ENCODE measurements at regions not wholly inside any gene's neighbourhood (a gene's known extent, or its start where the extent isn't known, plus 50 kb on each side); places are given as distances from the start of the nearest gene placed in this dataset.

GRCh38 chr2:215554689-215555498 lies 119.0 kb upstream of the FN1 start (continued):
- TF ChIP-seq, protein P1, sequence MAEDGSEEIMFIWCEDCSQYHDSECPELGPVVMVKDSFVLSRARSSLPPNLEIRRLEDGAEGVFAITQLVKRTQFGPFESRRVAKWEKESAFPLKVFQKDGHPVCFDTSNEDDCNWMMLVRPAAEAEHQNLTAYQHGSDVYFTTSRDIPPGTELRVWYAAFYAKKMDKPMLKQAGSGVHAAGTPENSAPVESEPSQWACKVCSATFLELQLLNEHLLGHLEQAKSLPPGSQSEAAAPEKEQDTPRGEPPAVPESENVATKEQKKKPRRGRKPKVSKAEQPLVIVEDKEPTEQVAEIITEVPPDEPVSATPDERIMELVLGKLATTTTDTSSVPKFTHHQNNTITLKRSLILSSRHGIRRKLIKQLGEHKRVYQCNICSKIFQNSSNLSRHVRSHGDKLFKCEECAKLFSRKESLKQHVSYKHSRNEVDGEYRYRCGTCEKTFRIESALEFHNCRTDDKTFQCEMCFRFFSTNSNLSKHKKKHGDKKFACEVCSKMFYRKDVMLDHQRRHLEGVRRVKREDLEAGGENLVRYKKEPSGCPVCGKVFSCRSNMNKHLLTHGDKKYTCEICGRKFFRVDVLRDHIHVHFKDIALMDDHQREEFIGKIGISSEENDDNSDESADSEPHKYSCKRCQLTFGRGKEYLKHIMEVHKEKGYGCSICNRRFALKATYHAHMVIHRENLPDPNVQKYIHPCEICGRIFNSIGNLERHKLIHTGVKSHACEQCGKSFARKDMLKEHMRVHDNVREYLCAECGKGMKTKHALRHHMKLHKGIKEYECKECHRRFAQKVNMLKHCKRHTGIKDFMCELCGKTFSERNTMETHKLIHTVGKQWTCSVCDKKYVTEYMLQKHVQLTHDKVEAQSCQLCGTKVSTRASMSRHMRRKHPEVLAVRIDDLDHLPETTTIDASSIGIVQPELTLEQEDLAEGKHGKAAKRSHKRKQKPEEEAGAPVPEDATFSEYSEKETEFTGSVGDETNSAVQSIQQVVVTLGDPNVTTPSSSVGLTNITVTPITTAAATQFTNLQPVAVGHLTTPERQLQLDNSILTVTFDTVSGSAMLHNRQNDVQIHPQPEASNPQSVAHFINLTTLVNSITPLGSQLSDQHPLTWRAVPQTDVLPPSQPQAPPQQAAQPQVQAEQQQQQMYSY (CRISPR knock-in tag; IDR thresholded peaks at IDR 0.05): no peak
- TF ChIP-seq ZSCAN18 (CRISPR knock-in tag; IDR thresholded peaks at IDR 0.05) (no peak), KAT7 (CRISPR knock-in tag; IDR thresholded peaks at IDR 0.05; ENCODE audit: borderline replicate concordance) (no peak)

- Mint-ChIP-seq H3K27me3 (ENCODE audit: low read depth) (no peaks in the 10 kb centered on the region), H3K36me3 (no peaks in the 10 kb centered on the region), H3K4me3 (no peak overlapping the region), H3K27ac (no peak overlapping the region), H3K4me1 (peaks cover 5% of the 10 kb centered on the region), H3K9me3 (peaks cover 4% of the 10 kb centered on the region)
- POLR2A ChIA-PET: no interaction called here
- ATAC-seq: peak; percentile 55; the same call in 1 of the 2 replicates
- DNase-seq (ENCODE audit: low spot score): no peak
- CTCF ChIA-PET: no interaction called here
- TF ChIP-seq GRHL2 (CRISPR knock-in tag; IDR thresholded peaks at IDR 0.05; ENCODE audit: insufficient replicate concordance, severe bottlenecking): no peak
- TF ChIP-seq OVOL2 (CRISPR knock-in tag; IDR thresholded peaks at IDR 0.05; ENCODE audit: borderline replicate concordance): no peak
- TF ChIP-seq ZNF121 (CRISPR knock-in tag; IDR thresholded peaks at IDR 0.05): no peak
- no peak for TF ChIP-seq SOX15 (CRISPR knock-in tag; IDR thresholded peaks at IDR 0.05)
- no peak for TF ChIP-seq GTF2I (CRISPR knock-in tag; conservative IDR thresholded peaks at IDR 0.05)
- no peak for TF ChIP-seq ZNF138 (CRISPR knock-in tag; conservative IDR thresholded peaks at IDR 0.05)
- TF ChIP-seq, protein P1 (CRISPR knock-in tag; IDR thresholded peaks at IDR 0.05): no peak
- TF ChIP-seq, protein P2, sequence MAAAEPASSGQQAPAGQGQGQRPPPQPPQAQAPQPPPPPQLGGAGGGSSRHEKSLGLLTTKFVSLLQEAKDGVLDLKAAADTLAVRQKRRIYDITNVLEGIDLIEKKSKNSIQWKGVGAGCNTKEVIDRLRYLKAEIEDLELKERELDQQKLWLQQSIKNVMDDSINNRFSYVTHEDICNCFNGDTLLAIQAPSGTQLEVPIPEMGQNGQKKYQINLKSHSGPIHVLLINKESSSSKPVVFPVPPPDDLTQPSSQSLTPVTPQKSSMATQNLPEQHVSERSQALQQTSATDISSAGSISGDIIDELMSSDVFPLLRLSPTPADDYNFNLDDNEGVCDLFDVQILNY (CRISPR knock-in tag; IDR thresholded peaks at IDR 0.05): no peak
- TF ChIP-seq, protein P3, sequence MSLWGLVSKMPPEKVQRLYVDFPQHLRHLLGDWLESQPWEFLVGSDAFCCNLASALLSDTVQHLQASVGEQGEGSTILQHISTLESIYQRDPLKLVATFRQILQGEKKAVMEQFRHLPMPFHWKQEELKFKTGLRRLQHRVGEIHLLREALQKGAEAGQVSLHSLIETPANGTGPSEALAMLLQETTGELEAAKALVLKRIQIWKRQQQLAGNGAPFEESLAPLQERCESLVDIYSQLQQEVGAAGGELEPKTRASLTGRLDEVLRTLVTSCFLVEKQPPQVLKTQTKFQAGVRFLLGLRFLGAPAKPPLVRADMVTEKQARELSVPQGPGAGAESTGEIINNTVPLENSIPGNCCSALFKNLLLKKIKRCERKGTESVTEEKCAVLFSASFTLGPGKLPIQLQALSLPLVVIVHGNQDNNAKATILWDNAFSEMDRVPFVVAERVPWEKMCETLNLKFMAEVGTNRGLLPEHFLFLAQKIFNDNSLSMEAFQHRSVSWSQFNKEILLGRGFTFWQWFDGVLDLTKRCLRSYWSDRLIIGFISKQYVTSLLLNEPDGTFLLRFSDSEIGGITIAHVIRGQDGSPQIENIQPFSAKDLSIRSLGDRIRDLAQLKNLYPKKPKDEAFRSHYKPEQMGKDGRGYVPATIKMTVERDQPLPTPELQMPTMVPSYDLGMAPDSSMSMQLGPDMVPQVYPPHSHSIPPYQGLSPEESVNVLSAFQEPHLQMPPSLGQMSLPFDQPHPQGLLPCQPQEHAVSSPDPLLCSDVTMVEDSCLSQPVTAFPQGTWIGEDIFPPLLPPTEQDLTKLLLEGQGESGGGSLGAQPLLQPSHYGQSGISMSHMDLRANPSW (CRISPR knock-in tag; conservative IDR thresholded peaks at IDR 0.05; ENCODE audit: low read depth): no peak
- no peak for TF ChIP-seq ZBTB21 (CRISPR knock-in tag; IDR thresholded peaks at IDR 0.05; ENCODE audit: borderline replicate concordance)
- no peak for TF ChIP-seq SMAD4 (CRISPR knock-in tag; IDR thresholded peaks at IDR 0.05)
- TF ChIP-seq, protein P4, sequence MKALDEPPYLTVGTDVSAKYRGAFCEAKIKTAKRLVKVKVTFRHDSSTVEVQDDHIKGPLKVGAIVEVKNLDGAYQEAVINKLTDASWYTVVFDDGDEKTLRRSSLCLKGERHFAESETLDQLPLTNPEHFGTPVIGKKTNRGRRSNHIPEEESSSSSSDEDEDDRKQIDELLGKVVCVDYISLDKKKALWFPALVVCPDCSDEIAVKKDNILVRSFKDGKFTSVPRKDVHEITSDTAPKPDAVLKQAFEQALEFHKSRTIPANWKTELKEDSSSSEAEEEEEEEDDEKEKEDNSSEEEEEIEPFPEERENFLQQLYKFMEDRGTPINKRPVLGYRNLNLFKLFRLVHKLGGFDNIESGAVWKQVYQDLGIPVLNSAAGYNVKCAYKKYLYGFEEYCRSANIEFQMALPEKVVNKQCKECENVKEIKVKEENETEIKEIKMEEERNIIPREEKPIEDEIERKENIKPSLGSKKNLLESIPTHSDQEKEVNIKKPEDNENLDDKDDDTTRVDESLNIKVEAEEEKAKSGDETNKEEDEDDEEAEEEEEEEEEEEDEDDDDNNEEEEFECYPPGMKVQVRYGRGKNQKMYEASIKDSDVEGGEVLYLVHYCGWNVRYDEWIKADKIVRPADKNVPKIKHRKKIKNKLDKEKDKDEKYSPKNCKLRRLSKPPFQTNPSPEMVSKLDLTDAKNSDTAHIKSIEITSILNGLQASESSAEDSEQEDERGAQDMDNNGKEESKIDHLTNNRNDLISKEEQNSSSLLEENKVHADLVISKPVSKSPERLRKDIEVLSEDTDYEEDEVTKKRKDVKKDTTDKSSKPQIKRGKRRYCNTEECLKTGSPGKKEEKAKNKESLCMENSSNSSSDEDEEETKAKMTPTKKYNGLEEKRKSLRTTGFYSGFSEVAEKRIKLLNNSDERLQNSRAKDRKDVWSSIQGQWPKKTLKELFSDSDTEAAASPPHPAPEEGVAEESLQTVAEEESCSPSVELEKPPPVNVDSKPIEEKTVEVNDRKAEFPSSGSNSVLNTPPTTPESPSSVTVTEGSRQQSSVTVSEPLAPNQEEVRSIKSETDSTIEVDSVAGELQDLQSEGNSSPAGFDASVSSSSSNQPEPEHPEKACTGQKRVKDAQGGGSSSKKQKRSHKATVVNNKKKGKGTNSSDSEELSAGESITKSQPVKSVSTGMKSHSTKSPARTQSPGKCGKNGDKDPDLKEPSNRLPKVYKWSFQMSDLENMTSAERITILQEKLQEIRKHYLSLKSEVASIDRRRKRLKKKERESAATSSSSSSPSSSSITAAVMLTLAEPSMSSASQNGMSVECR (CRISPR knock-in tag; IDR thresholded peaks at IDR 0.05; ENCODE audit: borderline replicate concordance): no peak
- no peak for TF ChIP-seq ZNF219 (CRISPR knock-in tag; IDR thresholded peaks at IDR 0.05; ENCODE audit: borderline replicate concordance)
- TF ChIP-seq ETV6 (CRISPR knock-in tag; IDR thresholded peaks at IDR 0.05): no peak
Observed at GRCh38 chr2:215553946-215554345, 118.1 kb upstream of the FN1 start.
